ENCODE measurements at regions not wholly inside any gene's neighbourhood (a gene's known extent, or its start where the extent isn't known, plus 50 kb on each side); places are given as distances from the start of the nearest gene placed in this dataset.

DNA sequence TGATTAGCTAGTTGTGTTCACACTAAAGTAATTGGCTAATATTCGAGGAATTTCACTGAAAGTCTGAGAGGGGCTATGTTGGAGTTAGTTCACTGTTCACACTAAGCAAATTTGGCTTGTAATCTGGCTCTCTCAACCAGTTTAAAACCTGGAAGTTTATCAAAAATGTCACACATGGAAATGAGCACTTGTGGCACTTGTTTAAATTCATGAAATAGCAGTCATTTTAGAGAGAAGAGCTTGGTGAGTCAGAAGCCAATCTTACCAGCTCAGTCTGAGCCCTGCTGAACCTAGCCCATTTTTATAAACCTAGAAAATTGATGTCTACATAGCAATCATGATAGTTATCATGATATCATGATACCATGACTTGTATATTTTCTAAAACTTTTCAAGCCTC is 90.7 kb upstream of the JADE1 start:
- H3K4me1 ChIP-seq (ENCODE audit: insufficient read depth, low read length) = peaks cover 9% of the 10 kb centered on the region; the same call in 1 of the 2 replicates
- H3K36me3 ChIP-seq (ENCODE audit: insufficient read depth, low read depth, low read length) = no peaks in the 10 kb centered on the region
- no peak overlapping the region for H3K27ac ChIP-seq (ENCODE audit: low read length)
- H3K9ac ChIP-seq (ENCODE audit: low read depth, low read length) = no peak overlapping the region
- no peak overlapping the region for H3K4me3 ChIP-seq (ENCODE audit: low read length)
- H3K9me3 ChIP-seq (ENCODE audit: insufficient read depth, low read depth, low read length) = no peaks in the 10 kb centered on the region
- no peaks in the 10 kb centered on the region for H3K27me3 ChIP-seq (ENCODE audit: insufficient read depth, low read length)

DNA sequence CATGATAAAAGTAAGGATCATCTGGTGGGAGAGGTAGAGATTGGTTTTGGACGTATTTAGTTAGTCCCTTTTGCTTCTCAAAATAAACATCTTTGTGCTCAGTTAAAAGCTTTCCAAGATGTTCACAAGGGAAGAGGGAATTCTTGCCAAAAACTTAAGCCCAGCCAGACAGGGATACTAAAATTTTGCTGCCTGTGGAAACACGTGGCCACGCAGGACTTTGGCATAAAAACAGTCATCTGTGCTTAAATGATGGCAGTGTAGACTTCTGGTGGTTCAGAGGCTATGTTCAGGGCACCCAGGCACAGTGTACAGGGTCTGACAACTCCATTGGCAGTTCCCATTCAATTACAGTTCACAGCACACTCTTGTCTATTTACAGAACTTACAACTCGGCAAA is 93.2 kb upstream of the JADE1 start:
- Histone ChIP-seq H3K4me3 (ENCODE audit: low read length) (no peak overlapping the region), H3K27ac (ENCODE audit: low read length) (no peak overlapping the region), H3K9ac (ENCODE audit: low read depth, low read length) (no peak overlapping the region), H3K36me3 (ENCODE audit: insufficient read depth, low read depth, low read length) (no peaks in the 10 kb centered on the region), H3K9me3 (ENCODE audit: insufficient read depth, low read depth, low read length) (no peaks in the 10 kb centered on the region), H3K4me1 (ENCODE audit: insufficient read depth, low read length) (peaks cover 8% of the 10 kb centered on the region; the same call in 1 of the 2 replicates), H3K27me3 (ENCODE audit: insufficient read depth, low read length) (no peaks in the 10 kb centered on the region)

DNA sequence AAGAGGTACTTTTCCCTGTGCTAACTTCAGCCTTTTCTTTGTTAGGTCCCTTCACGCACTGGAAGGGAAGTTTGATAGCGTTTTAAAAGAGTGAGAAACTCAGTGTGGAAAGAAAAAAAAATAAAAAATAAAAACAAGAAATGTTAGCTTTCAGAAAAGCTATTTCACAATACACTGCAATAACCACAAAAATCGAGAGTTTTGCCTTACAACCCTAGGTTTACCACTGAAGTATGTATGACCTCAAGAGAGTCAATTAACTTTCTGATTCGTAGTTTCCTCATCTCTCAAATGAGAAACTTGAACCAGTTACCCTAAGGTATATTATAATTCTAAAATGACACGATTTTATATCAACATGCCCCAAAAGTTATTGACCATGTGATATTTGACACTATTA is 93.9 kb upstream of the JADE1 start:
- Histone ChIP-seq H3K9me3 (ENCODE audit: insufficient read depth, low read depth, low read length) (no peaks in the 10 kb centered on the region), H3K4me1 (ENCODE audit: insufficient read depth, low read length) (peaks cover 8% of the 10 kb centered on the region; the same call in 1 of the 2 replicates), H3K27me3 (ENCODE audit: insufficient read depth, low read length) (no peaks in the 10 kb centered on the region), H3K36me3 (ENCODE audit: insufficient read depth, low read depth, low read length) (no peaks in the 10 kb centered on the region), H3K4me3 (ENCODE audit: low read length) (no peak overlapping the region), H3K27ac (ENCODE audit: low read length) (no peak overlapping the region), H3K9ac (ENCODE audit: low read depth, low read length) (no peak overlapping the region)

DNA sequence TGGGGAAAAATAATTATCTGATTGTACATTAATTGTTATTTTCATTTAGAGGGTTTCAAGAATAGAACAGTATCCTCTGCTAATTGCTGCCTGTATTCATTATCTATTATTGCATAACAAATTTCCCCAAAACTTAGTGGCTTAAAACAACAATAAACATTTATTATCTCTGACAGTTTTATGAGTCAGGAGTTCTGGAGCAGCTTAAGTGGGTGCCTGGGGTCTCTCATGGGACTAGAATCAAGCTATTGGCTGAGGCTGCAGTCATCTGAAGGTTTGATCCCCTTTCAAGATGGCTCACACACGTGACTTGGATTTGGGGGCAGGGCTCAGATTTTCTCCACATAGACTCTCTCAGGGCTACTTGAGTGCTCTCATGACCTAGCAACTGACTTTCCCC is 98.1 kb upstream of the JADE1 start:
- Histone ChIP-seq H3K9me3 (ENCODE audit: insufficient read depth, low read depth, low read length) (no peaks in the 10 kb centered on the region), H3K27me3 (ENCODE audit: insufficient read depth, low read length) (no peaks in the 10 kb centered on the region), H3K36me3 (ENCODE audit: insufficient read depth, low read depth, low read length) (no peaks in the 10 kb centered on the region), H3K9ac (ENCODE audit: low read depth, low read length) (no peak overlapping the region), H3K27ac (ENCODE audit: low read length) (no peak overlapping the region), H3K4me1 (ENCODE audit: insufficient read depth, low read length) (peaks cover 9% of the 10 kb centered on the region; the same call in 1 of the 2 replicates), H3K4me3 (ENCODE audit: low read length) (no peak overlapping the region)

DNA sequence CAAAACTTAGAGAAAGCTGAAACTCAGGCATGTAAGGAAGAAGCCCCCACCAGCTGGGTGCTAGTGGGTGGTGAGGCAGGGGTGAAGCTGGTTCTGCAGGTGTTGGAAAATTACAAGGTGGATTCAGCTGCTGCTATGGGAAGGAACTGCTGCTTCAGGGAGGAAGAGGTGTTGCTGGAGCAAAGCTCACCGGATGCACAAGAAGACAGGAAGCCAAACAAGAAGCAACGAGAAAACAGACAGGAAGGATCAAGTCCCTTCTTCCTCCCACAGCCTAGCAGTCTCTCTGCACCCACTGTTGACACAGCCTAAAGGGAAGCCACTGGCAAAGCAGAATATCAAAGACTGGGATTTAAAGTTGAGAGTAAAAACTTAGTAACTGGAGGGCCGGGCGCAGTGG is 100.2 kb upstream of the JADE1 start:
- Histone ChIP-seq H3K4me1 (ENCODE audit: insufficient read depth, low read length) (peaks cover 9% of the 10 kb centered on the region; the same call in 1 of the 2 replicates), H3K27ac (ENCODE audit: low read length) (no peak overlapping the region), H3K9ac (ENCODE audit: low read depth, low read length) (no peak overlapping the region), H3K4me3 (ENCODE audit: low read length) (no peak overlapping the region), H3K9me3 (ENCODE audit: insufficient read depth, low read depth, low read length) (no peaks in the 10 kb centered on the region), H3K27me3 (ENCODE audit: insufficient read depth, low read length) (no peaks in the 10 kb centered on the region), H3K36me3 (ENCODE audit: insufficient read depth, low read depth, low read length) (no peaks in the 10 kb centered on the region)

DNA sequence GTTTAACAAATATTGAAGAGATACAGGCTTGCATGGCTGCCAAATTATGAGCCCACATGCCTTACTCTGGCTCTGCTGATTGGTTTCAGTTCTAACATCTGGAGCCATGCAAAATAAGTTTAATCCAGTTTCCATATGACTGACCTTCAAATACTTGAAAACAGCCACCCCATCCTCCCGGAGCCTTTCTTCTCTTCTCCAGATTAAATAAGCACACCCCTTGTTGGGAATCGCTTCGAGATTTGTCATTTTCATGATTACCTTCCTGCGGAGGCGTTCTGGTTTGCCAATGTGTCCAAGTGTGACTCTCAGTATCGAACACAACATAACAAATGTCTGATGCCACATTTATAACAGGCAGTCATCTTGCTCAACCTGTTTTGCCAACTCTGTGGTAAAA is 101.6 kb upstream of the JADE1 start:
- Histone ChIP-seq H3K9ac (ENCODE audit: low read depth, low read length) (no peak overlapping the region), H3K27me3 (ENCODE audit: insufficient read depth, low read length) (no peaks in the 10 kb centered on the region), H3K4me1 (ENCODE audit: insufficient read depth, low read length) (peaks cover 4% of the 10 kb centered on the region; the same call in 1 of the 2 replicates), H3K4me3 (ENCODE audit: low read length) (no peak overlapping the region), H3K36me3 (ENCODE audit: insufficient read depth, low read depth, low read length) (no peaks in the 10 kb centered on the region), H3K9me3 (ENCODE audit: insufficient read depth, low read depth, low read length) (no peaks in the 10 kb centered on the region), H3K27ac (ENCODE audit: low read length) (no peak overlapping the region)

DNA sequence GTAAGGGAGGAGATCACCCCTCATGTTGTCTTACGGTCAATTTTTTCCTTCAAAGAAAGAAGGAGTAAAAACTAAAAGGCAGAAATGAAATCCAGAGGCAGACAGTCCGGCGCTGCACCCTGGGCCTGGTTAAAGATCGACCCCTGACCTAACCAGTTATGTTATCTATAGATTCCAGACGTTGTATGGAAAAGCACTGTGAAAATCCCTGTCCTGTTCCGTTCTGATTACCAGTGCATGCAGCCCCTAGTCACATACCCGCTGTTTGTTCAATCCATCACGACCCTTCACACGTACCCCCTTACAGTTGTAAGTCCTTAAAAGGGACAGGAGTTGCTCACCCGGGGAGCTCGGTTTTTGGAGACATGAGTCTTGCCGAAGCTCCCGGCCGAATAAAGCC is 105.6 kb upstream of the JADE1 start:
- H3K9ac ChIP-seq (ENCODE audit: low read depth, low read length) = no peak overlapping the region
- H3K9me3 ChIP-seq (ENCODE audit: insufficient read depth, low read depth, low read length) = no peaks in the 10 kb centered on the region
- H3K27me3 ChIP-seq (ENCODE audit: insufficient read depth, low read length) = no peaks in the 10 kb centered on the region
- H3K4me3 ChIP-seq (ENCODE audit: low read length) = no peak overlapping the region
- H3K27ac ChIP-seq (ENCODE audit: low read length) = no peak overlapping the region
- H3K4me1 ChIP-seq (ENCODE audit: insufficient read depth, low read length) = no peaks in the 10 kb centered on the region; the same call in 1 of the 2 replicates
- no peaks in the 10 kb centered on the region for H3K36me3 ChIP-seq (ENCODE audit: insufficient read depth, low read depth, low read length)

DNA sequence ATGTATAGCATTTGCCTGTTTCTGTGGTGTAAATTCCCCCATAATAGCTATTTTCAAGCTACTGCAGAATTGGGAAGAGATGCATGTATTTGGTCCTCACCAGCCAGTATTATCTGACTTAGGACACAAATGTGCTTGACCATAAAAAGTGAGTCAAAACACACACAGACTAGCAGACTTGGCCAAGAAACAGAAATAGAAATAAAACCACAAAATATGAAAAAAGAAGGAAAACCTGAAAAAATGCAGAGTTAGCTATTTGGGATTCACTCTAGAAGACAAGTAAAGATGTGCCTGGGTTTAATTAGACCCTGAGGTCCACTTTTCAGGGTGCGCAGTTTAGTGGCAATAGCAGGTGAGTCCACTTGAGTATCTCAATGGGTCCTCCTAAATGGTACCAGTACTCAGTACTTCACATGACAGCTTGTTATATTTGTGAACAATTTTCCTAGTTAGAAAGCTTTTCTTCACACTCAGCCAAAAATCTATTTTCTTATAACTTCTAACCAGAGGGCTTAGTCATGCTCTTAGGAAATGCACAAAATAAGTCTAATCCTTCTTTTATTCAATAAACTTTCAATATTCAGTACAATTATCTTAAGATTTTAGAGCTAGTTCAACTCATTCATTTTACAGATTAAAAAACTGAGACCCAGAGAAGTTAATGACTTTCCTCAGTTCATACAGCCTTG is 108.7 kb upstream of the JADE1 start:
- H3K36me3 ChIP-seq (ENCODE audit: insufficient read depth, low read depth, low read length) = no peaks in the 10 kb centered on the region
- H3K27ac ChIP-seq (ENCODE audit: low read length) = no peak overlapping the region
- no peak overlapping the region for H3K9ac ChIP-seq (ENCODE audit: low read depth, low read length)

DNA sequence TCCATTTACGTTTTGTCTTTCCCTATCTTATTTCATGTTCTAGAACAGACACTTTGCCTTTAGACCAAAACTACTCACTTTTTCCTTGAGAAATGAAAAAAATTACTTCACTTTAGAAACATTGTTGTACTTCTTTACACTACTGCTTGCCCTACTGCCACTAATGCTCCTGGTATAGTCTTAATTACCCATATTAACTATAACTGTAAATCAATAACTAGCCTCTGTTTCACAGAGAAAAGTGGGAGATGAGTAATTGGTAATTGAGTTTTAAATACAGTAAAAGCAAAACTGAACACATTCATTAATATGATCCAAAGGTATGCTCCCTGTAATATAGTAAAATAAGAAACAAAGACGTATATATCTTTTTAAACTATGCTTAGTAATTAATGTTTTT is 111.1 kb upstream of the JADE1 start:
- Histone ChIP-seq H3K27ac (ENCODE audit: low read length) (no peak overlapping the region), H3K9me3 (ENCODE audit: insufficient read depth, low read depth, low read length) (no peaks in the 10 kb centered on the region), H3K9ac (ENCODE audit: low read depth, low read length) (no peak overlapping the region), H3K36me3 (ENCODE audit: insufficient read depth, low read depth, low read length) (no peaks in the 10 kb centered on the region), H3K27me3 (ENCODE audit: insufficient read depth, low read length) (no peaks in the 10 kb centered on the region), H3K4me1 (ENCODE audit: insufficient read depth, low read length) (no peaks in the 10 kb centered on the region), H3K4me3 (ENCODE audit: low read length) (no peak overlapping the region)

More for the DNA sequence above, 108.7 kb upstream of the JADE1 start:
- no peak overlapping the region for H3K4me3 ChIP-seq (ENCODE audit: low read length)
- H3K9me3 ChIP-seq (ENCODE audit: insufficient read depth, low read depth, low read length) = no peaks in the 10 kb centered on the region
- no peaks in the 10 kb centered on the region for H3K27me3 ChIP-seq (ENCODE audit: insufficient read depth, low read length)
- H3K4me1 ChIP-seq (ENCODE audit: insufficient read depth, low read length) = no peaks in the 10 kb centered on the region

DNA sequence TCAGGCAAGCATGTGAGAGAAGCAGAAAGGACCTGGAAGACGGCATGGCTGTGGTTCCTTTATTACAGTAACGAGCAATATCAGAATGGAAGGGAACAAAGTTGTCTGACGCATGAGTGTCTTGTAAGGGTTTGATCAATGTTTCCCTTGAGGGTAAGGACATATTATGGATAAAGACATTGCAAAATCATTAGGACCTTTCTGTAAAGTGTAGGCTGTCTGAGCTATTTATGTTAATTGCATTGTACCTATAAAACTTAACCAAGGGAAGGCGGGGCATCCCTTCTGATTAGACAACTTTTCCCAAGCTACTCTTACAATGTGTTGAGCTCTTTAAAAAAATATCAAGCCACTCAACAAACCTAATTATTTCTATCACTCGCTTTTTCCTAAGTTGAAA is 112.2 kb upstream of the JADE1 start:
- Histone ChIP-seq H3K9me3 (ENCODE audit: insufficient read depth, low read depth, low read length) (no peaks in the 10 kb centered on the region), H3K9ac (ENCODE audit: low read depth, low read length) (no peak overlapping the region), H3K4me3 (ENCODE audit: low read length) (no peak overlapping the region), H3K36me3 (ENCODE audit: insufficient read depth, low read depth, low read length) (no peaks in the 10 kb centered on the region), H3K27ac (ENCODE audit: low read length) (no peak overlapping the region), H3K4me1 (ENCODE audit: insufficient read depth, low read length) (no peaks in the 10 kb centered on the region), H3K27me3 (ENCODE audit: insufficient read depth, low read length) (no peaks in the 10 kb centered on the region)

DNA sequence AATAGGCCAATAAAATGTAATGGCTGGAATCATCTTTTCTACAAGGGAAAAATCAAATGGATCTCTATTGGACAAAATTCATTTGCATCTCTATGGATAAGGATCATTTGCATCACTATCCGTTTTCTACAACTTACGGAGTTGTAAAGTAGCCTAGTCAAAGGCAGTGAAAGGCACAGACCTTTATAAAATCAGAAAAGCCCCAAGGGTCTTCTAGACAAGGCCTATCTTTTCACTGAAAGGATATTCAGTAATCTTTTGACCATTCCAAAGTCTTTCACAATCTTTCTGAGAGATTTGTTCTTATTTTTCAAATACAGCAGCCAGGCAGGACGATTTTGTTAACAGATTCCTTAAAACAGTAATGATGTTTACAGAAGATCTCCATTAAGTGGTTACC is 119.5 kb upstream of the JADE1 start:
- Histone ChIP-seq H3K4me1 (ENCODE audit: insufficient read depth, low read length) (peaks cover 16% of the 10 kb centered on the region; the same call in 1 of the 2 replicates), H3K4me3 (ENCODE audit: low read length) (peak overlapping the region; percentile 34; the same call in 1 of the 2 replicates), H3K27me3 (ENCODE audit: insufficient read depth, low read length) (no peaks in the 10 kb centered on the region), H3K9me3 (ENCODE audit: insufficient read depth, low read depth, low read length) (0 out of 2 replicates have a peak, but pooled peaks cover 3% of the 10 kb centered on the region), H3K36me3 (ENCODE audit: insufficient read depth, low read depth, low read length) (no peaks in the 10 kb centered on the region), H3K9ac (ENCODE audit: low read depth, low read length) (peak overlapping the region; percentile 50; the same call in 1 of the 2 replicates), H3K27ac (ENCODE audit: low read length) (peak overlapping the region; percentile 23)

DNA sequence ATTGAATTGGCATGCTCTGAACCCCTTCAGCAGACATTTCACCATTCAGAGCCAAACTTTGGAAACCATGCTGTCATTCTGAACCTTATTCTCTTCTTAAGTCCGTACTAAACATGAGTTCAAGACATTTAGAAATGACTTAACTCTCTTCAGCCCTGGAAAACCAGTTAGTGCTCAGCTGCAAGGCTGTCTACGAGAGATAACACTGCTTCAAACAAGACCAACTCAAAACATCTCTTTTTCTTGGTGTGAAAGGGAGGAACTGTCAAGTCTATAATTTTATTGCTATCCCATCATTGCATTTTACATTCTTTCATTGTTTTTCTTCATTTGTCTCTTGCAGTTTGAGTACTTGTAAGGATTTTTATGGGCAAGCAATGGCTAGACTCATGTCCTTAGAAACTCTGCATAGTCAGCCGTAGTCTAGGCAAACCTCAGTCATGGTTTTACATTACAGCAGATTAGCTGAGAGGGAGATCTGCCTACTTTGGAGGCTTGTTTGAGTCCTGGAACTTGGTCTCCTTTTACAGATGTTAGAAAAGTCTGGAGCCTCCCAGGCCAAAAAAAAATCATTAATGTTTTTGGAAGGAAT is 120.6 kb upstream of the JADE1 start:
- Histone ChIP-seq H3K9ac (ENCODE audit: low read depth, low read length) (no peak overlapping the region), H3K36me3 (ENCODE audit: insufficient read depth, low read depth, low read length) (no peaks in the 10 kb centered on the region), H3K4me3 (ENCODE audit: low read length) (no peak overlapping the region), H3K27ac (ENCODE audit: low read length) (no peak overlapping the region), H3K9me3 (ENCODE audit: insufficient read depth, low read depth, low read length) (0 out of 2 replicates have a peak, but pooled peaks cover 3% of the 10 kb centered on the region), H3K27me3 (ENCODE audit: insufficient read depth, low read length) (no peaks in the 10 kb centered on the region), H3K4me1 (ENCODE audit: insufficient read depth, low read length) (peaks cover 16% of the 10 kb centered on the region; the same call in 1 of the 2 replicates)
